NCI-H187 treated with DMSO at 0.1 percent for 48 hours (cell line): ENCODE measurements at regions not wholly inside any gene's neighbourhood (a gene's known extent, or its start where the extent isn't known, plus 50 kb on each side); places are given as distances from the start of the nearest gene placed in this dataset.
"Not testable (repeated sequence)": the region's sequence is repeated elsewhere in the genome, so short reads cannot be mapped to it uniquely, and the experiment has no call there.

Source experiments
- DNase-seq: peaks from one replicate; lab custom pipeline; 2025; lab: John Stamatoyannopoulos, UW

DNA sequence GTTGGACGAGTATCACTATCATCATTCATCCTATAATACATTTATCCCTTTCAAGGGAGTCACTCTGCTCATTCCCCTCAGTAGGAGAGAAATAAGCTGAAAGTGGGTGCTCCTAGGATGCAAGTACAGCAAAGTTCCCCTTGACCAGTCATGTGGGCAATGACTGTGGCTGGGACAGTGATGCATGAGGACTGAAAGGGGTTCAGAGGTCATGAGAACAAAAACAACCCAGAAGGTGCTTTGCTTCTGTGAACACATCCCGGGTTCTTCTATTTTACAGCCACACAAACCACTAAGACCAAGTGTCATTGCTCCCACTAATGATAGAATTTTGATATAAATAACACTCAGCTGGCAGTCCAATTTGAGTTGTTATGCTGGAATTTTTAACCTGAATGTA, 177.8 kb upstream of the ADCY2 start:
- no peak for DNase-seq

DNA sequence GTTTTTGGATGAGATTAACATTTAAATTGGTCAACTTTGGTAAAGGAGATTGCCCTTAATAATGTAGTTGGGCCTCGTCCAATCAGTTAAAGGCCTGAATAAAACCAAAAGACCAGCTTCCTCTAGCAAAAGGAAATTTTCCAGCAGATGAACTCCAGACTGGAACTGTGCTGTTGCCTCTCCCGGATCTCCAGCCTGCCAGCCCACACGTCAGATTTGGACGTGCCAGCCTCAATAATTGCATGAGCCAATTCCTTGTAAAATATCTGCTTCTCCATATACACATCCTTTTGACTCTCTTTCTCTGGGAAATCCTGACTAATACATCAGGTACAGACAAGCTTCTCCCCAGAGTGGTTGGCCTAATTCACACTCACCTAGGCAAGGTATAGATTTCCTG, 175.8 kb upstream of the ADCY2 start:
- DNase-seq: no peak

DNA sequence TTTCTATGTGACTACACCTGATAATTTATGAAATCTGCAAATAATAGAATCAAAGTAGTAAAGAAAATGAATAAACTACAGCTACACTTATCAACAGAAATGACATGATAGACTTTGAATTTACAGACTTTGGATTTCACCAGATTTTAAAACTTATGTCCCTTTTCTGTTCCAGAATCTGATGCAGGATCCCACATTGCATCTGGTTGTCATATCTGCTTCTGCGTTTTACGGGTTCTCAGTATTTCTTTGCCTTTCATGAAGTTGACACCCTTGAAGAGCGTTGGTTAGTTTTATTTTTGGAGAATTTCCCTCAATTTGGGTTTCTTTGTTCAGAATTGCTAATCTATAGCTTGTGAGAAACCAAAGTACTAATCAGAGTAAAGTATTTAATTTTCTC, 174.9 kb upstream of the ADCY2 start:
- no peak for DNase-seq

DNA sequence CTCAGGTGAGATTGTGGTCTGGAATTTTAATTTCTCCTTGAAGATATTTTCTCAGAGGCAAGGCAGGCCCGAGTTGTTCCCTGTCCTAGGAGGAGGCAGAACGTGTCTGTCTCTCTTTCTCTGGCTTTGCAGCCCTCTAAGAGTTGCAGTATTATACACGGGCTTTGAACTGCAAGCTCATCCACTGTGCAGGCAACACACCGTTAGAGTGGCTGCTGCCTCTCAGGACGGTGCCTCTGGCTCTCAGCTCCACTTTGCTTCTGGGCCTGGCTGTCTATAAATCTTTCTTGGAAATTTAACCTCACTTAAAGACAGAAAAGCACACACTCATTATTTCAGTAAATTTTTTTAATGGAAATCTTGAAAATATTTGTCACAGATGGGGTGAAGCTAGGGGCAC, 170.1 kb upstream of the ADCY2 start:
- DNase-seq: no peak

DNA sequence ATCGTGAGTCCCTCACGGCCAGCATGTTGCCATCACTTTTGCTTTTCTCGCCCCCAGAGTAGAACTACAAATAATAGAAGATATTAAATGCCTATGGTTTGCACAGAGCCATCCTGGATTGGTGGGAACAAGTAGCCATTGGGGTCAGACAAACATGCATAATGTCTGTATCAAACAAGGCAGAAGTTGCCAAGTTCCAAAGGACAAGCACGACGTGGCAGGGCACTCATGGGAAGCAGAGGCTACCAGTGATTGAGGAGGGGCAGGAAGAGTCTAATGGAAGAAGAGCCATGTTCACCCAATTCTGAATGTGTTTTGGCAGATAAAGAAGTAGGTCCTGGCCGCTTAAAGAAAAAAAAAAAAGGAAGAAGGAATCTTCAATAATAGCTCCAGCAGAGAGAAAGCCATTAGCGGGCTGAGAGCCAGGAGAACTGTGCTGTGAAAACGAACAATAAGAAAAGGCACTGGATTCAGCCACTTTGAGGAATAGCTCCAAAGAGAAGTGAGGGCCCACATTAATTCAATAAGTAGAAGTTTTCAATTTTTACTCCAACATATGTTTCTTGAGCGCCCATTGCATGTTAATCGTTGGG, 153.7 kb upstream of the ADCY2 start:
- no peak for DNase-seq

DNA sequence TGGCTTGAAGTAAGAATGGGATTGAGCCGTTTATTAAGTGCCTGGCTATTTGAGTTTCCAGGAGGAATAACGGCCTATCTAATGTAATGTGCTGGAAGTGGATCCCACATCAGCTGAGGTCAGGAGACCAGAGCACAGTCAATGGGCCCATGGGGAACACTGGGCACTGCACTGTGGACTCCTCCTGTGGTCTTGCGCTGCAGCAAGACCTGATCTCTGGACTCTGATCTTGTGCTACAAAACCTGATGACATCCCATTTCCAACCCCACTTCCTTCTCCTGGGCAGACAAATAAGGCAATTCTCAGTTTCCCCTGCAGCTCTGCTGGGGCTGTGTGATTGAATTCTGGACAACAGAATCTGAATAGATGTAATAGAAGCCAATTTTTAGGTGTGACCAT, 151.7 kb upstream of the ADCY2 start:
- DNase-seq: no peak

DNA sequence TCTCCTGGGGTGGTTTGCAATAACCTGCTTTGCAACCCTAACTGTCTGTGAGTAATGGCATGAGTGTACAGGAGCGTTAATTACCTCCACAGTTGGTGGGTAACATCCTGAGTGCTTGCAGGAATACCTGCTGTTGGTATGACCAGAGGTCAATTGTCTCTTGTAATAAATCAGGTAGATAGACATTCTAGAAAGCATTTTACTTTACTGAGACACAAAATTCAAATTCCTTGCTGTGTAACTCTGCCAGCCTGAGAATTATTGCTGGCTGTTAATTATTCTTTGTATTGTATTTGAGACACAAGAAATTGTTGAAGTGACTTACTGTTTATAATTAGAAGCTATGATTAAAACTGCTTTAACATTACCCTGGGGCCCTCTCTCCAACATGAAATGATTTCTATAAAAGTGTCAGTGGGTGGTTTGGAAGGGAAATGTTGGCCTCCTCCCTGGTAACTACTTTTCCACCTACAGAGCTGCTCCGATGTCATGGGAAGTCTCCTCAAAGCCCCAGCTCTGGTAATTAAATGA, 150.8 kb upstream of the ADCY2 start:
- DNase-seq: no peak

DNA sequence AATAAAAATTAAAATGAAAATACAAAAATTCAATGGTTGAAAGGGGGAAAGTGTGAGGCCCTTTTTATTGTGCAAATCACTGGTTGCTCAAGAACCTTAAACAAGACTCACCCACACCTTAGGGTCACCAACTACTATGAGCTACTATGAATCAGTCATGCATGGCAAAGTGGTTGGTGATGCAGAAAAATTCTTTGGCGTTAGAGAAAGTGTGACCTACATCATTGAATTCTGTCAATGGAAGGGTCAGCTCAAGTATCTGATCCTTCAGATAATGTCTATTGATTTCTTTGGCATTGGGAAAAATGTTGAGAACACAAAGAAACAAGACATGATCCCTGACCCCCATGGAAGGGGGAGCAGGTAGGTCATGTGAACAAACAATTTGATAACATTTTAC, 149.7 kb upstream of the ADCY2 start:
- no peak for DNase-seq

DNA sequence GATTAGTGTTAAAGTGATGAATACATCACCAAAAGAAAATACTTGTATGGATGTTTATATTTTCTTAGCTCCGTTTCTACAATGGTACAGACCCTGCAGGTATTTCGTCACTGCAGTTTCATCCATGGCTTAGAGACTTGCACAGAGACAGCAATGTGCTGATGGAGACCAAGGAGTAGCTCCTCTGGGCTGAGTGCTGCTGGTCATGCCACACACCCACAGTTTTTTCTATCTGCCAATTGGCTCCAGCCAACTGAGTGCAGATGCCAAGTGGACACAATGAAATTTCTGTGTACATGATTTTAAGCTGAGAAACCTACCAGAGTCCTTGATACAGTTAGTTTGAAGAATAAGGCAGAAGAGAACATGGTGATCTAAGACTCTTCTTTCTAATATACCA, 145.9 kb upstream of the ADCY2 start:
- no peak for DNase-seq

DNA sequence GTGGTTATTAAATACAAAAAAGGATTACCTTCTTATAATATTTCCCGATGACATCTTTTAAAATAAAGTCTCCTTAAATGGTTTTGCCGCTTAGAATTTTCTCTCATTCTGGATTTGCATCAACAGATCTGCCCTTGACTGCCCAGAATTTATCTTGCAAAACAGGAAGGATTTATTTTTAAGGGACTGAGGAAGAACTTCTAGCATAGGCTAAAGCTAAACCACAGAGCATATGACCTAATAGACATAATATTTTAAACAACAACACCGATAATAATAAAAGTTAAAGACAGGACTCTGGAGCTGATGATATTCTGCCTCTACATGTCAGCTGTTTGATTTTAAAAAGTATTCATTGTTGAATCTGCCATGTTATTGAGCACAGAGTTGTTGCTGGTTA, 145.3 kb upstream of the ADCY2 start:
- no peak for DNase-seq

DNA sequence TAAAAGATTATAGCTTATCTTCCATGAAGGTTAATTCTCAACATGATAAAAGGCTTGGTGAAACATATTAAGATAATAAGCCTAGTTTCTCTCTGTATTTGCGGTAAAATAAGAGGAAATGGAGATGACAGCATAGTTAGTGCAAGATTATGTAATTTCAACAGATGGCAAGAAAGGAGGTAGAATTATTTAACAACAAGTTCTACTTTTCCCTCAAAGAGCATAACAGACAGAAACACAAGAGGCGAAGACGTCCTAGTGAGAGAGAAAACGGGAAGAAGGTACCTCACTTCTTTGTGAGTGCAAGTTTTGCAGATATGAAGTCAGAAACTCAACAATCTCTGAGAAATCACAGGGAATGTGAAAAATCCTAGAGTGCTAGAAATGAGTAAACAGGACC, 144.8 kb upstream of the ADCY2 start:
- no peak for DNase-seq

DNA sequence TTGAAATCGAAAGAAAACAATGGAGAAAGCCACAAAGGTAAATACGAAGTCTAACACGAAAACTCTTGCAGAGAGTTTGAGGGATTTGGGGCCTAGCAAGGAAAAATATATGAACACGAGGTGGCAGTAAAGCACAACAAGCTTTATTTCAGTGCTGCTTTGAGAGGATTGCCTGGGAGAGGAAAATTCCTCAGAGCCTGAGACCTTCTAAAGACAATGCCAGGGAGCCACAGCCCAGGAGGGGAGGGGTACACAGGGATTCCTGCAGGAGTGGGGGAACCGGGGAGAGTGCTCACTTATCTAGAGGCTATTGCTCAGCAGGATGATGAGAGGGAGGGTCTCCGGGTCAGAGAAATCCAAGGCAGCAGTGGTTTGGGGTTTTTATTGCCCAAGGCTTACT, 134.9 kb upstream of the ADCY2 start:
- DNase-seq: no peak

DNA sequence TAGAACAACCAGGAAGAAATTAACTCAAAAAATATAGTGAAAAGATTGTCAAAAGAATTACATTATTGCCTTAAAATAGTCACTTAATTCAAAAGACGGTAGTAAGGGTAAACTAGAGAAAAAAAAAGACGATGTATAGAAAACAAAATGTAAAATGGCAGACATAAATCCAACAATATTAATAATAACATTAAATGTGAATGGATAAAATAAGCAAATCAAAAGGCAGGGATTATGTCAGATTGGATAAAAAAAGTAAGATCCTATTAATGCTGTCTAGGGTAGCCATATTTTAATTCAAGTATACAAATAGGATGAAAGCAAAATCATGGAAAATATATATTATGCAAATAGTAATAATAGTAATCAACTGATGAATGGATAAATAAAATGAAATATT, 134.0 kb upstream of the ADCY2 start:
- DNase-seq: no peak

DNA sequence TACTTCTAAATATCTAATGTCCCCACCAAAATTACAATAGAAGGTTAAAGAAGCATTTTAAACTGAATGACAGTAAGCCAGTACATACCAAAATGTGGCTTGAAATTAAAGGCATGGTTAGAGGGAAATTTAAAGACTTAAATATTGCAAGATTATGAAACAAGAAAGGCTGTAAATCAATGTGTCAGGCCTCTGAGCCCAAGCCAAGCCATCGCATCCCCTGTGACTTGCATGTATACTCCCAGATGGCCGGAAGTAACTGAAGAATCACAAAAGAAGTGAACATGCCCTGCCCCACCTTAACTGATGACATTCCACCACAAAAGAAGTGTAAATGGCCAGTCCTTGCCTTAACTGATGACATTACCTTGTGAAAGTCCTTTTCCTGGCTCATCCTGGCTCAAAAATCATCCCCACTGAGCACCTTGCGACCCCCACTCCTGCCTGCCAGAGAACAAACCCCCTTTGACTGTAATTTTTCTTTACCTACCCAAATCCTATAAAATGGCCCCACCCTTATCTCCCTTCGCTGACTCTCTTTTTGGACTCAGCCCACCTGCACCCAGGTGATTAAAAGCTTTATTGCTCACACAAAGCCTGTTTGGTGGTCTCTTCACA, 132.4 kb upstream of the ADCY2 start:
- not testable (repeated sequence) for DNase-seq

DNA sequence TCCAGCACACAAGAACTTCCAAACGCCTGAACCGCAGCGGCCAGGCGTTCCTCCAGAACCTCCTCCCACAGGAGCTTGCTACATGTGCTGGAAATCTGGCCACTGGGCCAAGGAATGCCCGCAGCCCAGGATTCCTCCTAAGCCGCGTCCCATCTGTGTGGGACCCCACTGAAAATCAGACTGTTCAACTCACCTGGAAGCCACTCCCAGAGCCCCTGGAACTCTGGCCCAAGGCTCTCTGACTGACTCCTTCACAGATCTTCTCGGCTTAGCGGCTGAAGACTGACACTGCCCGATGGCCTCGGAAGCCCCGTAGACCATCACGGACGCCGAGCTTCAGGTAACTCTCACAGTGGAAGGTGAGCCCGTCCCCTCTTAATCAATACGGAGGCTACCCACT, 130.2 kb upstream of the ADCY2 start:
- DNase-seq: not testable (repeated sequence)

DNA sequence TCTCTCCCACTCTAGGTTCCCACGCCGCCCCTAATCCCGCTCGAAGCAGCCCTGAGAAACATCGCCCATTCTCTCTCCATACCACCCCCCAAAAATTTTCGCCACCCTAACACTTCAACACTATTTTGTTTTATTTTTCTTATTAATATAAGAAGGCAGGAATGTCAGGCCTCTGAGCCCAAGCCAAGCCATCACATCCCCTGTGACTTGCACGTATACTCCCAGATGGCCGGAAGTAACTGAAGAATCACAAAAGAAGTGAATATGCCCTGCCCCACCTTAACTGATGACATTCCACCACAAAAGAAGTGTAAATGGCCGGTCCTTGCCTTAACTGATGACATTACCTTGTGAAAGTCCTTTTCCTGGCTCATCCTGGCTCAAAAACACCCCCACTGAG, 127.2 kb upstream of the ADCY2 start:
- not testable (repeated sequence) for DNase-seq

DNA sequence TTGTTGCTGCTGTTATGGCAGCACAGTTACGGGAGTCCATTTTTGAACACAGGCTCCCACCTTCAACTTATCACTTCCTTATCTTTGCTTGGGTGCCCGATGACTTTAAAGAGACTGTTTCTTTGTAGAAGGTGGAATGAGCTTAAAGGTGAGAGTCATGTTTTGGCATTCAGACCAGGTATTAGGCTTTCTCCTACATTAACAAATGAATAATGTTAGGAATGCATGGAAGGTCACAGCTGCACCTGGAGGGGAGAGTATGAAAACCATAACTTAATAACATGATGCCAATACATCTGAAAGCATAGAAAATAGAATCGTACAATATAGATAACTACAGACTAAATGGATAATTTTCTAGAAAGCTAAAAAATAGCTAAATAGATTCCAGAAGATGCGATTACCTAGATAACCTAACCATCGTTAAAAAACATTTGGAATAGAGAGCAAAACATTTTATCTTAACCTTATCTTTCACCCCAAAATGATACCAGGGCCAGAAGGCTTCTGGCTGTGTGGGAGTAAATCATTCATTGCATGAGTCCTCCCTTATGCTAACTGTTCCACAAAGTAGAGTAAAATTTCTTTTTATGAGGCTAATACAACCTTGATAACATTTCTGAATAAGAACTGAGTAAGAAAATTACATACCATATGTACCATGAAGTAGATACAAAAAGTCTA, 126.2 kb upstream of the ADCY2 start:
- no peak for DNase-seq

DNA sequence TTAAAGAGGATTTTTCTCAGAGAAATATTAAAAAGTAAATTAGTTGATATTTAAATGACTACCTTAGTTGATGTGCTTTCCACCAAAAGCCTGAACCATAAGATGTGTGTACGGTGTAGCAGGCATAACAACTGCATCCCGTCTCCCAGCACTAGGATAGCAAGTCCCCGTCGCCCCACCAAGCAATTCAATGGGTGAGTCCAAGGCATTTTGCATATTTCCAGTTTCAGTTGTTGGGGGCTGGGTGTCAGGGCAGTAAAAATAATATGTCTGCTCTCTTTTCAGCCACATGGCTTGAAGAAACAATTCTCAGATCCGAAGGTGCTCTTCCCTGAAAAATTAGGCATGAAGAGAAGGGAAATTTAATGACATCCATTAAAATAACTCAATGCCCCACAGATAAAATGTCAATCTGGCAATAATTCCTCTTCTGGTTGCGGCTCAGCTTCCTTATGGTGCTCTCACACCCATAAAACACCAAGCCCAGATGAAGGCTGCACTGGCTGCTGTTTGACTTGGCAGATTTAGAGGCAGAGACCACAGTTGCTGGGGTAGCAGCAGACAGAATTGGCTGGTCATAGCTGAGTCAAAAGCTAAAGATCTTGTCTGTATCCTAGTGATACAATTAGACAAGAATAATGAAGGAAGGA, 124.4 kb upstream of the ADCY2 start:
- DNase-seq: no peak

DNA sequence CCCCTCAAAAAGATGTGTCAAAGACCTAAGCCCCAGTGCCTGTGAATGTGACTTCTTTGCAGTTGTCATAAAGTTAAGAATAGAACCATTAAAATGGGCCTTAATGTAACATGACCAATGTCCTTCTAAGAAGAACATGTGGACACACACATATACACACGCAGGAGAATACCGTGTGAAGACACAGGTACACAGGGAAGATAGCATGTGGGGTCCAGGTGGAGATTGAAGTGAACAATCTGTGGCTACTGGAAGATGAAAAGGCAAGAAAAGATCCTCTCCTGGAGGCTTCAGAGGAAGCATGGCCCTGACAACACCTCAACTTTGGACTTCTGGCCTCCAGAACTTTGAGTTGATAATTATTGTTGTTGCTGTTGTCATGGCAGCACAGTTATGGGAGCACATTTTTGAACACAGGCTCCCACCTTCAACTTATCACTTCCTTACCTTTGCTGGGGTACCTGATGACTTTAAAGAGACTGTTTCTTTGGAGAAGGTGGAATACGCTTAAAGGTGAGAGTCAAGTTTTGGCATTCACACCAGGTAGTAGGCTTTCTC, 123.5 kb upstream of the ADCY2 start:
- DNase-seq: no peak

DNA sequence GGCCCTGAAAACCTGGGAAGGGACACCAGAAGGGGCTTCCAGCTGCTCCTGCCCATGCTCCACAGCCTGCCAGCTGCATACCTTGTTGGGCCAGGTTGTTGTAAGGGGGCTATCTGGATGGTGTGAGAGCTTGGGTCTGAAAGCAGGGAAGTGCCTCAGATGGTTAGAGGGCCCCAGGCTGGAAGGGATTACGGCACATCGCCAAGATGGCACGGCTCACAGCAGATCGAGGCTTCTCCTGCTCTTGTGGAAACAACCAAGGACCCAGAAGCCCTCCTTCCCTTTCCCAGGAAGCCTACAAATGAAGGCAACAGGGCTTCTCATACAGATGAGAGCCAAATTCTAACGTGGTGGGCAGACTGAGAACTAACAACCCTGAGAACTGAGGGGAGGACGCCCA, 121.7 kb upstream of the ADCY2 start:
- no peak for DNase-seq

DNA sequence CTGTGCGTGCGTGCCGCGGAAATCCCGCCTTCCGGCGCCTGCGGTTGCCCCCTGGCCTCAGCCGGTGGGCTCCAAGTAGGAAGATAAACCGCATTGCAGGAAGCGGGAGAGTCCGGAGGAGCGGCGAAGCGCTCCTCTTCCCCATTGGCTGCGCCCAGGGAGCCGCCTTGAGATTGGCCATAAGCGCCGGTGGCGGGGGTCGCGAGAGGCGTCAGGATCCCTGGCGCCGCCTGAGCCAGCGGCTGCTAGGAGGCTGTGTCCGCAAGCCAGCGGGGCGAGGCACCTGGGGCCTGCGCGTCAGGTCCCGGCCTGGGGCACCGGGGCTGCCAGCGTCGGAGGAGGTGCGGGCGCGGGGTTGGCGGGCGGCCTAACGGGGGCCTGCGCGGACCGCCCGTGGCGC, 106.3 kb upstream of the ADCY2 start:
- DNase-seq: not testable (repeated sequence)

DNA sequence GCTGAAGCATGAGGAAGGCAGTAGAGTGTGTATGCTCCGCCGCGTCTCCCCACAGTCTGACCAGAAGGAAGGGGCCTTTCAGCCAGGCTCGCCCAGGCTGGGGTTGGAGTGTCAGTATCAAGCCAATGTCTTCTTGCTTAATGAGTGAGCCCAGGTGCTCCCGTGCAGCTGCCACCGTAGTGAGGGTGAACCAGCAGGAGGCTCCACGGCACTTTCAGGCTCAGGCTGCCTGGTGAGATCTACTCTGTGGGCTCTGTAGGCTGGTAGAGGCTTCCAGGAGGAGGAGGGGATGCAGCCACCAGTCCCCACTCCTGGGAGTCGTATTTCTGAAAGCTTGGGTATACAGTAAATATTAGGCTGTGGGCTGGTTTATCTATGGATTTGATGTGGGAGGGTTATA, 98.1 kb upstream of the ADCY2 start:
- DNase-seq: not testable (repeated sequence)

DNA sequence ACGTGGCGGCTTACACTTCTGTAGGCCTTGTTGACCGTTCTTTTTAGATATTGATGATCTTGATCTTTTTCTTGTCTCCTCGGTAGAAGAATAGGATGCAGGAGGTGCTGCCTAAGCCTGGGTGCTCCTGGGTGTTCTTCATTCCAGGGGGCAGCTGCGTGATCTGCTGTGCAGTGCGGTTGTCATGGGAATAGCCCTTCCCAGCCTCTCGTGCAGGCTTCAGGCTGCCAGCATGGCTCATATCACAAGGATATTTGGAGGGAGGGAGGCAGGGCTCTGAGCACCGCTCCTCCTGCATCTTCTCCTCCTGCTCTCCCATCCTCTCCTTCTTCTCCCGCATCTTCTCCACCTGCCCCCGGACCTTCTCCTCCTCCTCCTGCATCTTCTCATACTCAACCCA, 96.2 kb upstream of the ADCY2 start:
- DNase-seq: not testable (repeated sequence)
